ENCODE measurements at regions not wholly inside any gene's neighbourhood (a gene's known extent, or its start where the extent isn't known, plus 50 kb on each side); places are given as distances from the start of the nearest gene placed in this dataset.

GRCh38 chr7:125804273-125804672 is 874.6 kb upstream of the POT1 start:
- H3K36me3 Mint-ChIP-seq: no peaks in the 10 kb centered on the region
- no peaks in the 10 kb centered on the region for H3K27me3 ChIP-seq (ENCODE audit: insufficient read depth, low read length, poor library complexity, severe bottlenecking)
- no peak for DNase-seq
- H3K4me1 ChIP-seq (ENCODE audit: insufficient read depth, low read length): no peaks in the 10 kb centered on the region
- H3K27me3 Mint-ChIP-seq: no peaks in the 10 kb centered on the region
- no peak overlapping the region for H3K4me3 Mint-ChIP-seq
- H3K9me3 ChIP-seq (ENCODE audit: low read length): no peaks in the 10 kb centered on the region
- ChIA-PET POLR2A (no interaction called here), CTCF (no interaction called here)
- H3K9me3 Mint-ChIP-seq: peaks cover 4 to 36% (median 9%) of the 10 kb centered on the region in 5 donors
- no peaks in the 10 kb centered on the region for H3K4me1 Mint-ChIP-seq
- no peaks in the 10 kb centered on the region for H3K36me3 ChIP-seq (ENCODE audit: insufficient read depth, low read length)
- no peak overlapping the region for H3K27ac Mint-ChIP-seq
- H3K4me3 ChIP-seq (ENCODE audit: low read length): no peak overlapping the region
- no peak overlapping the region for H3K27ac ChIP-seq (ENCODE audit: low read depth, low read length)

DNA sequence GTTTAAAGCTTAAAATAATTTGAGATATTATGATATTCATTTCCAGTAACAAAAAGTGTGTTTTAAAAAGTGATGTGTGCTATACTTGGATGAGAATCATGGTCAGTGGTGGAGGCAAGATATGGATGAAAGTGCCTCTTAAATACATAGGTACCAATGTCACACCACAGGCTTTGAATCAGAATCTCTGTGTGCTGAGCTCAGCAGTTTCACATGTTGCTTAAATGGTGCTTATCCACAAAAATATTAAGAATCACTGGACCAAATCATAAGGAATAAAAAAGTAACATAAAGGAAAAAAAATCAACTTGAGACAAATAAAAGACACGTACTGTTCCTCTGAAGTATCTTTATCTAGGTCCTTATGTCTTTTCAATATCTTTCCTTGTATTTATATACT is 850.5 kb upstream of the POT1 start:
- Mint-ChIP-seq H3K27ac (no peak overlapping the region), H3K27me3 (no peaks in the 10 kb centered on the region), H3K4me3 (no peak overlapping the region), H3K36me3 (no peaks in the 10 kb centered on the region), H3K9me3 (peaks cover 3 to 9% (median 8%) of the 10 kb centered on the region in 5 donors), H3K4me1 (no peaks in the 10 kb centered on the region)
- Histone ChIP-seq H3K4me1 (ENCODE audit: insufficient read depth, low read length) (no peaks in the 10 kb centered on the region), H3K27ac (ENCODE audit: low read depth, low read length) (no peak overlapping the region), H3K36me3 (ENCODE audit: insufficient read depth, low read length) (no peaks in the 10 kb centered on the region), H3K4me3 (ENCODE audit: low read length) (no peak overlapping the region), H3K27me3 (ENCODE audit: insufficient read depth, low read length, poor library complexity, severe bottlenecking) (no peaks in the 10 kb centered on the region), H3K9me3 (ENCODE audit: low read length) (no peaks in the 10 kb centered on the region)
- no peak for DNase-seq
- POLR2A ChIA-PET: no interaction called here
- CTCF ChIA-PET: no interaction called here

- no peak for DNase-seq
These were observed 845.7 kb upstream of the POT1 start for GRCh38 chr7:125775317-125775716.

DNA sequence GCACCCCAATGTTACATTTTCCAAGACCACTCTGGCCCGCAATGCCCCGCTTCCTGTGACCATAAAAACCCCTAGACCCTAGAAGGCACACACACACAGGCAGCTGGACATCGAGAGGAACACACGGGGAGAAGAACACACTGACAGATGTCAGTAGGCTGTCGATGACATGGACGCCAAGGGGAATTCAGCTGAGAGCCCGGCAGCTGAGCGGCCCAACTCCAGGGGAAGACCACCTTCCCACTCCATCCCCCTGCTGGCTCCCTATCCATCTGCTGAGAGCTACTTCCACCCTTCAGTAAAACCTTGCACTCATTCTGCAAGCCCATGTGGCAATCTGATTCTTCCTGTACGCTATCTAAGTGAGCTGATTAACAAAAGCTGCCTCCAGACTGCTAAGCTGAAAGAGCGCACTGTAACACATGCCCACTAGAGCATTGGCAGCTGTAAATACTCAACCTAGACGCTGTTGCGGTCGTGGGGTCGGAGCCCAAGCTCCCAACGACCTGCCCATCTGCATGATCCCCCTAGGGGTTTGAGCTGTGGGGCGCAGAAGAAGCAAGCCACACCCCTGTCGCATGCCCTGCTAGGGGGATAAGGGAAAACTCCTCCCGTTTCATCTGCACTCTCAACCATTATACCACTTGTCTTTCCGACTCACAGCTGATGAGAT is 843.6 kb upstream of the POT1 start:
- H3K4me3 Mint-ChIP-seq: no peak overlapping the region
- Histone ChIP-seq H3K9me3 (ENCODE audit: low read length) (no peaks in the 10 kb centered on the region), H3K4me1 (ENCODE audit: insufficient read depth, low read length) (no peaks in the 10 kb centered on the region), H3K27me3 (ENCODE audit: insufficient read depth, low read length, poor library complexity, severe bottlenecking) (no peaks in the 10 kb centered on the region), H3K36me3 (ENCODE audit: insufficient read depth, low read length) (no peaks in the 10 kb centered on the region), H3K27ac (ENCODE audit: low read depth, low read length) (no peak overlapping the region), H3K4me3 (ENCODE audit: low read length) (no peak overlapping the region)
- DNase-seq: no peak
- H3K36me3 Mint-ChIP-seq: peaks cover 0 to 2% (median 0%) of the 10 kb centered on the region in 3 donors
- CTCF ChIA-PET: no interaction called here
- POLR2A ChIA-PET: no interaction called here
- no peaks in the 10 kb centered on the region for H3K4me1 Mint-ChIP-seq
- no peak overlapping the region for H3K27ac Mint-ChIP-seq
- H3K27me3 Mint-ChIP-seq: no peaks in the 10 kb centered on the region
- H3K9me3 Mint-ChIP-seq: peaks cover 2 to 12% (median 3%) of the 10 kb centered on the region in 5 donors

More at GRCh38 chr7:125775317-125775716, 845.7 kb upstream of the POT1 start:
- Histone ChIP-seq H3K9me3 (ENCODE audit: low read length) (no peaks in the 10 kb centered on the region), H3K4me3 (ENCODE audit: low read length) (no peak overlapping the region), H3K36me3 (ENCODE audit: insufficient read depth, low read length) (no peaks in the 10 kb centered on the region), H3K4me1 (ENCODE audit: insufficient read depth, low read length) (no peaks in the 10 kb centered on the region), H3K27ac (ENCODE audit: low read depth, low read length) (no peak overlapping the region), H3K27me3 (ENCODE audit: insufficient read depth, low read length, poor library complexity, severe bottlenecking) (no peaks in the 10 kb centered on the region)
- H3K27ac Mint-ChIP-seq: no peak overlapping the region
- ChIA-PET CTCF (no interaction called here), POLR2A (no interaction called here)
- H3K9me3 Mint-ChIP-seq: peaks cover 0 to 6% (median 4%) of the 10 kb centered on the region in 5 donors
- no peak overlapping the region for H3K4me3 Mint-ChIP-seq
- H3K4me1 Mint-ChIP-seq: no peaks in the 10 kb centered on the region
- H3K36me3 Mint-ChIP-seq: no peaks in the 10 kb centered on the region
- no peaks in the 10 kb centered on the region for H3K27me3 Mint-ChIP-seq

- Mint-ChIP-seq H3K36me3 (no peaks in the 10 kb centered on the region), H3K27me3 (no peaks in the 10 kb centered on the region), H3K9me3 (peaks cover 5 to 24% (median 5%) of the 10 kb centered on the region in 5 donors), H3K4me3 (no peak overlapping the region), H3K27ac (no peak overlapping the region), H3K4me1 (no peaks in the 10 kb centered on the region)
- POLR2A ChIA-PET: no interaction called here
- Histone ChIP-seq H3K36me3 (ENCODE audit: insufficient read depth, low read length) (no peaks in the 10 kb centered on the region), H3K27me3 (ENCODE audit: insufficient read depth, low read length, poor library complexity, severe bottlenecking) (no peaks in the 10 kb centered on the region), H3K27ac (ENCODE audit: low read depth, low read length) (no peak overlapping the region), H3K4me1 (ENCODE audit: insufficient read depth, low read length) (no peaks in the 10 kb centered on the region), H3K9me3 (ENCODE audit: low read length) (no peaks in the 10 kb centered on the region), H3K4me3 (ENCODE audit: low read length) (no peak overlapping the region)
- CTCF ChIA-PET: no interaction called here
- DNase-seq: no peak
These were observed 818.3 kb upstream of the POT1 start for GRCh38 chr7:125747966-125748365.

DNA sequence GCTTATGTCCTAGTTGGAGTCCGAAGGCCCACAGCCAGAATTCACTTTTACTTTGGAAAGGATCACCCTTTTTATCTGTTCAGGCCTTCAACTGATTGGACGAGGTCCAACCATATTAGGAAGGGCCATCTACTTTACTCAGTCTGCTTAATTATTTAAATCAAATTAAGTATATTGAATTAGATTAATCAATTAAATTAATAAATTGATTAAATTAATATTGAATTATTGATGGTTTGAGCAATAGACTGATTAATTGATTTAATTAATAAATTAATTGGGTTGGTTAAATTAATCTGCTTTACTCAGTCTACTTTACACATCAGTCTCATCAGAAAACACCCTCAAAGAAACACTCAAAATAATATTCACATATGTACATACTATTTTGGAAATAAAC is 816.9 kb upstream of the POT1 start:
- Mint-ChIP-seq H3K4me1 (no peaks in the 10 kb centered on the region), H3K4me3 (no peak overlapping the region), H3K27me3 (no peaks in the 10 kb centered on the region), H3K36me3 (no peaks in the 10 kb centered on the region), H3K27ac (no peak overlapping the region), H3K9me3 (peaks cover 5 to 24% (median 5%) of the 10 kb centered on the region in 5 donors)
- H3K4me1 ChIP-seq (ENCODE audit: insufficient read depth, low read length): no peaks in the 10 kb centered on the region
- POLR2A ChIA-PET: no interaction called here
- H3K27ac ChIP-seq (ENCODE audit: low read depth, low read length): no peak overlapping the region
- H3K36me3 ChIP-seq (ENCODE audit: insufficient read depth, low read length): no peaks in the 10 kb centered on the region
- H3K4me3 ChIP-seq (ENCODE audit: low read length): no peak overlapping the region
- H3K27me3 ChIP-seq (ENCODE audit: insufficient read depth, low read length, poor library complexity, severe bottlenecking): no peaks in the 10 kb centered on the region
- CTCF ChIA-PET: no interaction called here
- DNase-seq: no peak
- no peaks in the 10 kb centered on the region for H3K9me3 ChIP-seq (ENCODE audit: low read length)

DNA sequence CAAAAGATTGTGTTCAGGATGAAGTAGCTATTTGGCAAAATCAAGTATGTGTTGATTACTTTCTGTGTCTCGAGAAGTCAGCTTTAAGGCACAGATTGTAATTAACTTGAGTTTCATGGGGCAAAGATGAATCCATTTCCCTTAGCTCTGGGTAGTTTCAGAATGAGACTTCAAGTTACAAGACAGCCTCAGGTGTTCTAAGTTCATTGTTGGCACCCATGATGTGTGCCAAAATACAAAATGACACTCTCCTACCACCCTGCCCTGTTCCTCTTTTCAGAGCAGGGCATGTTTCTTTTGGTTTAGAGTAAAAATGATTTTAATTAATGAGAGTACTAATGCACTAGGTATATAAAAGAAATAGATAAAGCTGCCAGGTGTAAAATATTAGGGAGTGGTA is 797.6 kb upstream of the POT1 start:
- Mint-ChIP-seq H3K4me1 (no peaks in the 10 kb centered on the region), H3K27ac (no peak overlapping the region), H3K4me3 (no peak overlapping the region), H3K9me3 (peaks cover 6 to 33% (median 10%) of the 10 kb centered on the region in 5 donors), H3K27me3 (no peaks in the 10 kb centered on the region), H3K36me3 (no peaks in the 10 kb centered on the region)
- no peak for DNase-seq
- Histone ChIP-seq H3K36me3 (ENCODE audit: insufficient read depth, low read length) (no peaks in the 10 kb centered on the region), H3K27me3 (ENCODE audit: insufficient read depth, low read length, poor library complexity, severe bottlenecking) (no peaks in the 10 kb centered on the region), H3K27ac (ENCODE audit: low read depth, low read length) (no peak overlapping the region), H3K4me1 (ENCODE audit: insufficient read depth, low read length) (no peaks in the 10 kb centered on the region), H3K9me3 (ENCODE audit: low read length) (peaks cover 4% of the 10 kb centered on the region), H3K4me3 (ENCODE audit: low read length) (no peak overlapping the region)
- POLR2A ChIA-PET: no interaction called here
- CTCF ChIA-PET: no interaction called here

GRCh38 chr7:125695626-125696025 is 766.0 kb upstream of the POT1 start:
- Histone ChIP-seq H3K4me1 (ENCODE audit: insufficient read depth, low read length) (no peaks in the 10 kb centered on the region), H3K27me3 (ENCODE audit: insufficient read depth, low read length, poor library complexity, severe bottlenecking) (no peaks in the 10 kb centered on the region), H3K36me3 (ENCODE audit: insufficient read depth, low read length) (no peaks in the 10 kb centered on the region), H3K27ac (ENCODE audit: low read depth, low read length) (no peak overlapping the region), H3K4me3 (ENCODE audit: low read length) (no peak overlapping the region), H3K9me3 (ENCODE audit: low read length) (no peaks in the 10 kb centered on the region)
- ChIA-PET POLR2A (no interaction called here), CTCF (no interaction called here)
- Mint-ChIP-seq H3K27me3 (no peaks in the 10 kb centered on the region), H3K9me3 (peaks cover 2 to 29% (median 7%) of the 10 kb centered on the region in 5 donors), H3K36me3 (no peaks in the 10 kb centered on the region), H3K4me3 (no peak overlapping the region), H3K4me1 (no peaks in the 10 kb centered on the region), H3K27ac (no peak overlapping the region)
- no peak for DNase-seq

DNA sequence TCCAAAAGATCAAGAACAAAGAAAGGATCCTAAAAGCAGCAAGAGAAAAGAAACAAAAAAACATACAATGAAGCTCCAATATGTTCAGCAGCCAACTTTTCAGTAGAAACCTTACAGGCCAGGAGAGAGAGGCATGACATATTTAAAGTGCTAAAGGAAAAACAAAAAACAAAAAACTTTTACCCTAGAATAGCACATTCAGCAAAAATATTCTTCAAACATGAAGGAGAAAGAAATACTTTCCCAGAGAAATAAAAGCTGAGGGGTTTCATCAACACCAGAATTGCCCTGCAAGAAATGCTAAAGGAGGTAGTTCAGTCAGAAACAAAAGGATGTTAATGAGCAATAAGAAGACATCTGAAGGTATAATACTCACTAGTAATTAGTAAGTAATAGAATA is 753.5 kb upstream of the POT1 start:
- Histone ChIP-seq H3K27ac (ENCODE audit: low read depth, low read length) (no peak overlapping the region), H3K9me3 (ENCODE audit: low read length) (no peaks in the 10 kb centered on the region), H3K4me1 (ENCODE audit: insufficient read depth, low read length) (no peaks in the 10 kb centered on the region), H3K27me3 (ENCODE audit: insufficient read depth, low read length, poor library complexity, severe bottlenecking) (no peaks in the 10 kb centered on the region), H3K4me3 (ENCODE audit: low read length) (no peak overlapping the region), H3K36me3 (ENCODE audit: insufficient read depth, low read length) (no peaks in the 10 kb centered on the region)
- no peaks in the 10 kb centered on the region for H3K4me1 Mint-ChIP-seq
- no peaks in the 10 kb centered on the region for H3K36me3 Mint-ChIP-seq
- H3K4me3 Mint-ChIP-seq: no peak overlapping the region
- peaks cover 0 to 11% (median 6%) of the 10 kb centered on the region in 5 donors for H3K9me3 Mint-ChIP-seq
- H3K27ac Mint-ChIP-seq: no peak overlapping the region
- POLR2A ChIA-PET: no interaction called here
- H3K27me3 Mint-ChIP-seq: no peaks in the 10 kb centered on the region
- CTCF ChIA-PET: no interaction called here
- DNase-seq: no peak
